ENCODE measurements at regions not wholly inside any gene's neighbourhood (a gene's known extent, or its start where the extent isn't known, plus 50 kb on each side); places are given as distances from the start of the nearest gene placed in this dataset.

DNA sequence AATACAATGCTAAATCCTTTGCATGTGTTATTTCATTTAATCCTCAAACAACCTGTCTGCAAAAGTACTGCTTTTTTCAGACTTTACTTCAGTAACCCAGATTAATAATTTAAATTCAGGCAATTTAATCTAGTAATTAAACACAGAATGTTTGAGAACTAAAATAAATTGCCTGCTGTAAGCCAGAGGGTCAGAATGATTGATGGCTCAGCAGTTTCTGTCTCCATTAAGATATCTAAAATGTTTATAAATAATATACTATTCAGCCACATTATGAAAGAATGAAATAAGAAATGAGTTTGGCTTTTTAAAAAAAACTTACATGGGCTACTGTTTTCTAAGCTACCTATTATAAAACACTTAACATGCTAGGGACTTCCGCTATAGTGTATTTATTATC lies 846.0 kb downstream of the FAM181B start:
- no peak for TF ChIP-seq SUZ12 (IDR thresholded peaks at IDR 0.05; ENCODE audit: extremely low read depth, insufficient read depth, insufficient read length)
- TF ChIP-seq YY1 (IDR thresholded peaks at IDR 0.05; ENCODE audit: insufficient read depth, insufficient read length): no peak
